ENCODE measurements at regions not wholly inside any gene's neighbourhood (a gene's known extent, or its start where the extent isn't known, plus 50 kb on each side); places are given as distances from the start of the nearest gene placed in this dataset.

GRCh38 chr12:25883026-25883916 is 75.2 kb upstream of the RASSF8 start:
- no peak for TF ChIP-seq CTCF (conservative IDR thresholded peaks at IDR 0.05)
- no peak for TF ChIP-seq ZFX (IDR thresholded peaks at IDR 0.05)

All from C4-2B (cell line).